ENCODE measurements at regions not wholly inside any gene's neighbourhood (a gene's known extent, or its start where the extent isn't known, plus 50 kb on each side); places are given as distances from the start of the nearest gene placed in this dataset.
"Not testable (repeated sequence)": the region's sequence is repeated elsewhere in the genome, so short reads cannot be mapped to it uniquely, and the experiment has no call there.

DNA sequence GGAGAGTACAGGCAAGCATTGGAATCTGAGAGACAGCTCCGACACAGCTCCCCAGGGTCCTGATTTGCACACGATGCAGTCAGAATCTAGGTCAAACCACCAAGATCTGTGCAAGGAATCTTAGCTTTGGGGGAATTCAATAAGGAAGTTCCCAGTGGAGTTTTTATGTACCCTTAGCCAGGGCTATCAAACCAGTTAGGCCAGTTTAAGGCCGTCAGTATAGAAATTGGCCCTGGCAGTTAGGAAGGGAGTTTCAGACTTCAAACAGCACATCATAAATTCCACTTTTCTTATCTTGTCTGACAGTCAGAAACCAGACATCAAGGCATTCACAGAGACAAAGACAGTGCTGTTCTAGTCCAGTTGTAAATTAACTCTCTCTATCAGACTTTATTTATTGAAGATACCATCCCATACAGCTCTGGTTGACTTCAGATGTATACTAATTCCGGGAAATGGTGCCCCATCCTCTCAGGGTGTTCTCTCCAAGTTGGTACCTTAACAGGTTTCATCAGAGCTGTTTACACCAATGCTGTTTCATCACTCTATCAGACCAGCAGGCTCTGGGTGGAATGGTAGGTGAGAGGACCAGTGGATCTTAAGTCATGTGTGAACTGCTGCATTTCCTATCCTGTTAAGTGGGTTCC lies 157.5 kb upstream of the ATF7IP start:
- peak; percentile 56 for DNase-seq (ENCODE audit: low spot score)

DNA sequence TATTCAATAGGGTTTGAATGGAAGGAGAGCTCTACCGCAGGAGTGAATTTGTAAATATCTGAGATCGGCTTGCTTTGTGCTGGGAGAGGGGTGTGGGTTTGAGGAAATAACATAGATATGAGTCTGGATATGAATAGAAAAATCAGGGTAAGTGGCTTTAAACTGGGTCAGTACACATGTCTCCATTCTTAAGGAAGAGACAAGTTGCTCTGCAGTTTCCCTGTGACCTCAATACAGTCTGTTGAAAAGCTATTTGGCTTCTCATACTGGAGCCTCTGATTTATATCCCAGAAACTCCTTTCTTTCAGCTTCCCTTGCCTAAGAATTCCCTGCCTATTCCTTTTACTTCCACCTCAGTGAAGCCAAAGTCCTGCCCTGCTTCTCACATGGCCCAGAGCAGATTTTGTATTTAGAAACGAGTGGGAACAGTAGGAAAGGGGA lies 153.5 kb upstream of the ATF7IP start:
- DNase-seq (ENCODE audit: low spot score): no peak

- no peak for DNase-seq (ENCODE audit: low spot score)
These were observed 151.9 kb upstream of the ATF7IP start for GRCh38 chr12:14213542-14213941.

DNA sequence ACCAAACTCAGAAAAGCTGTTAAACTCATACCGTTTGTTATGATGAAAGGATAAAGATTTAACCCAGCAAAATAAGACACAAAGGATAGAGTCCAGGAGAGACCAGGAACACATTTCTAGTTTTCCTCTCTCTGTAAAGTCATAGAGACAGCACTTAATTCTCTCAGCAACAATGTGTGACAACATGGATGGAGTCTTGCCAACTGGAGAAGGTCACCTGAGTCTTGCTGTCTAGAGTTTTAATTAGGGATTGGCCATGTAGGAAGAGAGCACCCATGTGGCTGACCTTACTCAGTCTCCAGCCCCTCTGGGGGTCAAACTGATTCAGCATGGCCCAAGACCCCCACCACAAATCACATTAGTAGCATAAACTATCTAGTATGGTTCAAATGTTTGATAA lies 151.0 kb upstream of the ATF7IP start:
- DNase-seq (ENCODE audit: low spot score): no peak

DNA sequence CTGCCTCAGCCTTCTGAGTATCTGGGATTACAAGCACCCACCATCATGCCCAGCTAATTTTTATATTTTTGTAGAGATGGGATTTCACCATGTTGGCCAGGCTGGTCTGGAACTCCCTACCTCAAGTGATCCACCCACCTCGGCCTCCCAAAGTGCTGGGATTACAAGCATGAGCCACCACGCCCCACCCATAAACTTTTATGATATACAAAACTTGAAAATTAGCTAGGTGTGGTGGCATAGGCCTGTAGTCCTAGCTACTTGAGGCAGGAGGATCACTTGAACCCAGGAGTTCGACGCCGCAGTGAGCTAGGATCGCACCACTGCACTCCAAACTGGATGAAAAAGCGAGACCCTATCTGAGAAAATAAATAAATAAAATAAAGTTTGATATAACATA lies 149.5 kb upstream of the ATF7IP start:
- DNase-seq (ENCODE audit: low spot score): not testable (repeated sequence)

DNA sequence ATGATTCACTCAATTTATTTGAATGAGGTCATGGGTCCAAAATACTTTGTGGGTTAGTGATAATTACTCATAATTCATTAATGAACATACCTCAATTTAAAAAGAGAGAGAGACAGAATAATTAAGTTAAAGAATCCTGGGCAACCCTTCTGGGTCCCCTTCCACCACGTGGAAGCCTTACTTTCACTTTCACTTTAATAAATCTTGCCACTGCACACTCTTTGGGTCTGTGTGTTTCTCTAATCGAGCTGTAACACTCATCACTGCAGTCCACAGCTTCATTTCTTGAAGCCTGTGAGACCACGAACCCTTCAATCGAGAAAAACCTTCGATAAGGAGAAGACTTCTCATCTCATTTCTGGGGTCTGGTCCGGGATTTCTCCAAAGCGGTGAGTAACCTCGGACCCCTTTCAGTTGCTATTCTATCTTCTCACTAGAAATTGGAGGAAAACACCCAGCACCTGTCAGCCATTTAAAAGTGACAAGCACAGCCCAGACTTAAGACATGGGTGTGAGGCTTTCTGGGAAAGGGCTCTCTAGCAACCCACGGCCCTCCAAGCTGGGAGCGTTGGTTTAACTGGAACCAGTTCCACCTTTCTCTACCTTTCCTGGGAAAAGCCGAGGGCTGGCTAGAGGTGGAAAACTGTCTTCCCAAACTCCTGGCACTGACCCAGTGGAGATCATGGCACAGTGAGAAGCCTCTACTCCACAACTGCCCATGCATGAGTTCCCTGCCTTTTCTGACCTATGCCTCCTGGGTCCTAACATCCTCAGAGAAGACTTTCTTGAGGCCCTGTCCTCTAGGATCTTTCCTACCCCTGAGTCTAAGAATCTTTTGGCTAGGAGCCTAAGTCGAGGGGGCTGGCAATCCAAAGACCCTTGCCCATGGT lies 148.8 kb upstream of the ATF7IP start:
- DNase-seq (ENCODE audit: low spot score): no peak

DNA sequence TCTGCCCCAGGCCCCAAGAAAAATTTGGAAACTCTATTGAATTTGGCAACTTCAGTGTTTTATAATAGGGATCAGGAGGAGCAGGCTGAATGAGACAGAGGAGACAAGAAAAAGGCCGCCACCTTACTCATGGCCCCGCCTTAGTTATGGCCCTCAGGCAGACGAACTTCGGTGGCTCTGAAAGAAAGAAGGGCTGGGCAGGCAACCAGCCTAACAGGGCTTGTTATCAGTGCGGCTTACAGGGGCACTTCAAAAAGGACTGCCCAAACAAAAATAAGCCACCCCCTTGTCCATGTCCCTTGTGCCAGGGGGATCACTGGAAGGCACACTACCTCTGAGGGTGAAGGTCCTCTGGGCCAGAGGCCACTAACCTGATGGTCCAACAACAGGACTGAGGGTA lies 146.3 kb upstream of the ATF7IP start:
- no peak for DNase-seq (ENCODE audit: low spot score)

- not testable (repeated sequence) for DNase-seq (ENCODE audit: low spot score)
These were observed 145.8 kb upstream of the ATF7IP start for GRCh38 chr12:14219670-14220069.

DNA sequence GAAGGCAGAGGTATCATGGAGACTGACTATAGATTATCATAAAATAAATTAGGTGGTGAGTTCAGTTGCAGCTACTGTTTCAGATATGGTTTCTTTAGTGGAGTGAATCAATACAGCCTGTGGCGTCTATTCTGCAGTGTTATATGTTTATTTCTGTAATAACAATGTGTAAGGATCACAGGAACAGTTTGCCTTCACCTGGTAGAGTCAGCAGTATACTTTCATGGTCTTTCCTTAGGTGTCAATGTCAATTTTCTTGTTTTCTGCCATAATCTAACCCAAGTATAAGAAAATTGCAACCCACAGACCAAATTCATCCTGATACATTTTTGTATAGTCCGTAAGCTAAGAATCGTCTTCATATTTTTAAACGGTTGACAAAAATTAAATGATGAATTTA lies 140.4 kb upstream of the ATF7IP start:
- no peak for DNase-seq (ENCODE audit: low spot score)

- DNase-seq (ENCODE audit: low spot score): not testable (repeated sequence)
These were observed 130.3 kb upstream of the ATF7IP start for GRCh38 chr12:14235176-14235575.

DNA sequence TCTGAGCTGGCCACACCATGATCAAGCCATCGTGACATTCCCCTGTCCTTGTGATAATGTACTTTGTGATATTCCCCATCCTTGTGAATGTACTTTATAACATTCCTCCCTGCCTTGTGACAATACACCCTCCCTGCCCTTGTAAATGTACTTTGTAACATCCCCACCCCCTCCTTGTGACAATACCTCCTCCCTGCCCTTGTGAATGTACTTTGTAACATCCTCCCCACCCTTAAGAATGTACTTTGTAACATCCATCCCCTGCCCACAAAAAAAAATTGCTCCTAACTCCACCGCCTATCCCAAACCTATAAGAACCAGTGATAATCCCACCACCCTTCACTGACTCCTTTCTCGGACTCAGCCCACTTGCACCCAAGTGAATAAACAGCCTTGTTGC lies 128.8 kb upstream of the ATF7IP start:
- DNase-seq (ENCODE audit: low spot score): not testable (repeated sequence)

DNA sequence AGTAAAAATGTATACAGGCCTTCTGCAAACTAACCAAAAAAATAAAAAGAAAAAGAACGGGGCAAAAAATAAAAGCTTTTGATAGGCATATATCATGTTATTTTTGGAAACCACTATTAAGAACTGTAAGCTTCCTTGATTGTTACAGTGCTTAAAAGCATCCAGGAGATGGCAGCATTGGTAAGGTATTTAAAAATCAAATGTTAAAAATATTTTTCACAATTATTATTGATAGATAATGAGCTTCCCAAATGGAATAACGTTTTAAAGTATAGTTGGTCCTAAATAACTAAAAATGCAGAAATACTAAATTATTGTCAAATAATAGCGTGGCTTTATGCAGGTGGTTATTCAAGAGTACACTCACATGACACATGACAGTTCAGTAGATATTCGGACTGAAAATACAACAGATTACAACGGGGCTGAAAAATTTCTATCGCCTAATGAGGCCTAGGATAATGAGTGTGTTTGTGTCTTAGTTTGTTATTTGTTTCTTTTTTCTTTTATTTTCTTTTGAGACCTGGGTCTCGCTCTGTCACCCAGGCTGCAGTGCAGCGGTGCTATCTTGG lies 127.2 kb upstream of the ATF7IP start:
- DNase-seq (ENCODE audit: low spot score): no peak

DNA sequence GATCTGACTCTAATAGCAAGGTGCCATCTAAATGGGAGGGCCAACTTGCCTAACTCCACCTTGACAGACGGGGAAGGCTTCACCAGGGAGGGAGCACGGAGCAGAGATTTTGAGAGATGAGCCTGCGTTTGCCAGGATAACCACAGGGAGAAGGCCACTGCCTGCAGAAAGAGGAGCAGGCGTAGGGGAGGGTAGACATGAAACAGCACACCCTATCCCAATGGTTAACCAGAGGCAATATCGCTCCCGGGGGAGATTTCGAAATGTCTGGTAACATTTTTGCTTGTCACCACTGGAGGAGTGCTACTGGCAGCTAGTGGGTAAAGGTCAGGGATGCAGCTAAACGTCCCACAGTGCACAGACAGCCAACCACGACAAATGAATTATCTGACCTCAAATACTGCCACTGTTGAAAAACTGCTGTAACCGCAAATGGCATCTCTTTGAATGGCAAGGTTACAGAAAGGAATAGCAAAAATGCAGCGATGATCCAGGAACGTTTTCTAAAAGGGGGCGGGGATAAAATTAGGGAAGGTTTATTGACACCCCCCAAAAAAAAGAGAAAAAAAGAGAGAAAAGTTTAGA lies 126.0 kb upstream of the ATF7IP start:
- peak; percentile 59 for DNase-seq (ENCODE audit: low spot score)

GRCh38 chr12:14239935-14240872 lies 125.3 kb upstream of the ATF7IP start:
- DNase-seq (ENCODE audit: low spot score): peak; percentile 78

GRCh38 chr12:14240873-14241220 lies 124.6 kb upstream of the ATF7IP start:
- no peak for DNase-seq (ENCODE audit: low spot score)

DNA sequence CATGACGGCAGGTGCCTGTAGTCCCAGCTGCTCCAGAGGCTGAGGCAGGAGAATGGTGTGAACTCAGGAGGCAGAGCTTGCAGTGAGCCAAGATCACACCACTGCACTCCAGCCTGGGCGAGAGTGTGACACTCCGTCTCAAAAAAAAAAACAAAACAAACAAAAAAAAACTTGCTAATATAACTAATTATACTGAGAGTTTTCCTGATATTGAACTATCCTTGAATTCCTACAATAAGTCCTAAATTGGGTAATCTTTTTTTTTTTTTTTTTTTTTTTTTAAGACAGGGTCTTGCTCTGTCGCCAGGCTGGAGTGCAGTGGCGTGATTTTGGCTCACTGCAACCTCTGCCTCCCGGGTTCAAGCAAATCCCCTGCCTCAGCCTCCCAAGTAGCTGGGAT lies 122.7 kb upstream of the ATF7IP start:
- not testable (repeated sequence) for DNase-seq (ENCODE audit: low spot score)

- no peak for DNase-seq (ENCODE audit: low spot score)
These were observed 121.5 kb upstream of the ATF7IP start for GRCh38 chr12:14243941-14244340.

DNA sequence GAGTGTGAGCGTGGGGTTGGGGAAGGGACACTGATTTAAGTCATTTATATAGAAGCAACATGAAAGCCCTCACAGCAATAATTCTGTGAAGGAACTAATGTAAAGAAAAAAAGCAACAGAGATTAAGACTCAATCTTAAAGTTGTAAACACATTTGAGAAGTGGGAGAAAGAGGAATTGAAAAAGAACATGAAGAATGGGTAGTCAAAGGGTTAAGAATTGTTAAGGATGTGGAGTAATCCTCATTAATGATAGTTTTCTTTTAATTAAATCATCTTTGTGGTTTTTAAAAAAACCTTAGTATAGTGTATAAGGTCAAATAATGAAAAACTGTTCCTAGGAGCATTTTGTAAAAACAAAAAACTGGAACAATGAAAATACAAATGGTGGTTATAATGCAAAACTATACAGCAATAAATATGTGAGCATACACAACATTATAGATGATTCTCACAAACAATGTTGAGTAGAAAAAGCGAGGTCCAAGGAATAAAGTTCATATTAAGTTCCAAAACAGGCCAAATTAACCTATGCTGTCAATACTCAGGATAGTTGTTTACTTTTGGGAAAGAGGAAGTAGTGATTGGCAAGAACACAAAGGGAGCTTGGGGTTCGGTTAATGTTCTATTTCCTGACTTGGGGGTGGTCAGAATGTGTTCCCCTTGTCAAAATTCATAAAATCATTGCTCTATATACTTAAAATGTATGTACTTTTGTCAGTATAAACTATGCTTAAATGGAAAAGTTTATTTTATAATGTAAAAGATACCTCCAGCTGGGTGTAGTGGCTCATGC lies 120.4 kb upstream of the ATF7IP start:
- no peak for DNase-seq (ENCODE audit: low spot score)

DNA sequence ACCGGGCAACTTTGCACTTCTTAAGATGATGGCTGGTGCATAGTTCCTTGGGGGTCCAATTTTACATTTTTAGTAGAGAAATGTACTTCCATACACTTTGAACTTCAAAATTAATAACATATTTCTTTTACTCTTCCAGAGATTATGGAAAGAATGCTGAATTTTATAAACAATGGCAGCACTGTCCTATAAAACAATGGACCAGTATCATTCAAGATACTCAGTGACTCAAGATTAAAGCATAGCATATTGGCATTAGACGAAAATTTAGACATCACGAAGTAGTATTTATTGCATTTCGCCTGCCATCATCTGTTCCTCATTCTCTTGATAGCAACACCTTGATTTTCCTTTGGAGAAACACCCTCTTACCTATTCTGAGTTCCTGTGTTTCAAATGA lies 118.3 kb upstream of the ATF7IP start:
- DNase-seq (ENCODE audit: low spot score): no peak

- DNase-seq (ENCODE audit: low spot score): no peak
These were observed 116.1 kb upstream of the ATF7IP start for GRCh38 chr12:14249368-14249767.

DNA sequence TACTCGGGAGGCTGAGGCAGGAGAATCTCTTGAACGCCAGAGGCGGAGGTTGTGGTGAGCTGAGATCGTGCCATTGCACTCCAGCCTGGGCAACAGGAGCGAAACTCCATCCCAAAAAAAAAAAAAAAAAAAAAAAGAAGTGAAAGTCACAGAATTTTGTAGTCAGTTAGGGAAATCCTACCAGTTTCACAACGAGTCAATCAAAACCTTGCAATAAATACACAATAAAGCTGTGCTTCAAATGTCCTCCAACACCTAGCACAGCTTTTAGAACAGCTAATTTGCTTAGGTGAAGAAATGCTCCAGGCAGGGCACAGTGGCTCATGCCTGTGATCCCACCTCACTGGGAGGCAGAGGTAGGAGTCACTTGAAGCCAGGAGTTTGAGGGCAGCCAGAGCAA lies 112.8 kb upstream of the ATF7IP start:
- DNase-seq (ENCODE audit: low spot score): no peak

Data from ureter (tissue), 1 donor.